NCI-H2227 (cell line): ENCODE measurements at regions not wholly inside any gene's neighbourhood (a gene's known extent, or its start where the extent isn't known, plus 50 kb on each side); places are given as distances from the start of the nearest gene placed in this dataset.

ENCODE experiments used
- DNase-seq: peaks from one replicate; lab custom pipeline; 2025; ENCODE audit not compliant: unreplicated experiment; lab: John Stamatoyannopoulos, UW

DNA sequence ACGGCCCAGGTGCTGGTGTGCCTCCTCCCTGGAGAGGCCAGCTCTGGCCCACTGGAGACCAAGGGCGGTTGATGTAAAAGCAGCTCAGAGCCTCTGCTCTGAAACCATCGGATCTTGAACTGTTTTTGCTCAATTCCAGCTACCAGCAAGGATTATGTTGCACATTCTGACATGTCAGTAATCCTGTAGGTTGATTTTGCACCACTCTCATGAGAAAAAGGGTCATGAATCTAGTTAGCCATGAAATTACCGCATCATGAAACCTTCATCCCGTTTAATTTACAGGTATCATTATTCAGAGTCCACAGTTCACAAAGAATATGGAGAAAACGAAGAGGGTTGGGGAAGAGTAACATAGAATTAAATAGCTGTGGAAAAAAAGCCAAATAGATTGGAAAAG is 120.4 kb upstream of the NSMCE3 start:
- DNase-seq, result no peak

DNA sequence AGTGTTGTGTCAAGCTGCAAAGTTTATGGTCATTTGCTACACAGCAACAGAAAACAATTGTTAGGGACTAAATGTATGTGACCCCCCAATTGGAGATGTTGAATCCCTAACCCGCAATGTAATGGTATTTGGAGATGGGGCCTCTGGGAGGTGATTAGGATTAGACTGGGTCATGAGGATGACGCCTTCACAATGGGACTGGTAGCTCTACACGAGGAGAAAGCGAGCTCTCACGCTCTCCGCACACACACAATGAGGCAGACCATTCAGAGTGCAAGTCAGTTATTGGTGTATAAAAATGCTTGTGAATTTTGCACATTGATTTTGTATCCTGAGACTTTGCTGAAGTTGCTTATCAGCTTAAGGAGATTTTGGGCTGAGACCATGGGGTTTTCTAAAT is 116.9 kb upstream of the NSMCE3 start:
- DNase-seq, result no peak

DNA sequence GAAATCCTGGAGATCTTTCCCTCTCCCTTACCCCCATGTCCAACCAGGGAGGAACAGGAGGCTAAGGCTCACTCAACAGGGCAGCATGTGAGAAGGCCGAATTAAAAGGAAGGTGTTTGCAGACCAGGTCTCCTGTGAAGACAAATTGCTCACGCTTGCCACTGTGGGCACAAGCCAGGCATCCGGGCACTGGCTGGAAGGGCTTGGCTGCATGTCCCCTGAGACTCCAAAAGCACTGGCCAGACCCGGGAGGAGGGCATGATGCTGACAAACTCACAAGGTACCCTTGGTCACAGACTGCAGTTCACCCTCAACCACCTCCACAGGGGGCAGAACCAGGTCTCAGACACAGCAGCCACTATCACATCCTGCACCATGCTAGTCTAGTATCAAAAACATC is 113.7 kb upstream of the NSMCE3 start:
- no peak for DNase-seq

DNA sequence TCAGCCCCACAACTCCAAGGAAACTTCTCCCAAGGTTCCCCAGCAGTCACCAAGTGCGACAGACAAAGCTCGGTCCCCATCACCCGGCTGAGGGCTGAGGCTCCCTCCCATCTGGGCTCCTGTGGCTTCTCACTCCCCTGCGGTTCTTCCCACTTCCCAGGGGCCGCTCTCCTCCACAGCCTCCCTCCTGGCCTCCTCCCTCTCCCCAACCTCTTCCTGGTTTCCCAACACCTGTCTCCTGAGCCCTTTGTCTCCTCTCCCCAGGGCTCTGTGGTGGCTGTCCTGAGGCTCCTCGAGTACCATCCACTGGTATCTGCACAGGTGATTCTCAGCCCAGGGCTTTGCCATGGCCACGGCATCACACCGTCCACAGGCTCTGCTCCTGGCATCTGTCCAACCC is 113.2 kb upstream of the NSMCE3 start:
- DNase-seq, result no peak

DNA sequence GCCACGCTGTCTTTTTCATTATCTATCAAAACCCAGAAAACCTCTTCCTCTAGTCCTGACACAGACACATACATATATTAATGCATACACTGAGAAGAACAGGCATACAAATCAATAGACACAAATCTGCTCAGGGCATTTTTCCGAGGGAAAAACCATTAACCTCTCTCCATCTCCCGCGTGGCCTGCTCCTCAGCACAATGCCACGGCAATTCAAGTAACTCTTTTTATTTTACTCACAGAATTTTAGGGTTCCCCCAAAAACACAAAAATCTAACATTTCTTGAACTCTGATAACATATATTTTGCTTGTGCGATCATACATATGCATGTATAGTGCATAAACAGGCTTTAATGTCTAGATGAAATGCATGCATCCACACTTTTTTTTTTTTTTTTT is 110.8 kb upstream of the NSMCE3 start:
- DNase-seq, result no peak

DNA sequence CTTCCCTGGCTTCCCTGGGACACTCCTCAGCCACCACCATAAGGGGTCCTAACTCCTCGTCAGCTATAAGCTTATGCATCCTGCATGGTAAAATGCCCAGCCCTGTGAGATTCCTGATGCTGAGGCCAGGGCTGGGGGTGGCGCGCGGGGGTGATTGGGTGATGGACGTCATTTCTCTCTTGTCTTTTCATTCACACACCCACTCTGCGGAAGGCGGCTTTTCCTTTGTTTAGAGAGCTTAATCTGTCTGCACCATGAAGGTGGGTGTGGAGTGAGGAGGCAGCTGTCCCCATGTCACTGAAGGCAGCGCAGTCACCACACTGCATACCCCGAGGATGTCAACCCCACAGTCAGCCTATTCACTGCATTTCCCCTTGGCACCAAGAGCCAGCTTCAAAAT is 110.0 kb upstream of the NSMCE3 start:
- no peak for DNase-seq

DNA sequence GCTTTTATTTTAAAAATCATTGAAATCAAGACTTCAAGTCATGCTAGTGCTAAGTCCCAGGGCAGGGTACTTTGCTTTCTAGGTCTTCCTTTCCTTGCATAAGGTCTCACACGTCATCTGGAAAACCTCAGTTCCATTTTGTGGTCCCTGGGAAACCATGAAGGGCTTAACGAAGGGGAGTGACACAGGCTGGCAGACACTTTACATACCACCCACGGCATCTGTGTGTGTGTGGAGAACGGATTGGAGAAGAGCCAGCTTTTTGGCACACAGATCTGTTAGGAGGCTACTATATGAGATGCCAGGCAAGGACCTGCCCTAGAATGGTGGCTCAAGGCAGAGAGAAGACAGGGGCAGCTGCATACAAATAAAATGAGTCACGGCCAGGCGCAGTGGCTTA is 107.5 kb upstream of the NSMCE3 start:
- no peak for DNase-seq

DNA sequence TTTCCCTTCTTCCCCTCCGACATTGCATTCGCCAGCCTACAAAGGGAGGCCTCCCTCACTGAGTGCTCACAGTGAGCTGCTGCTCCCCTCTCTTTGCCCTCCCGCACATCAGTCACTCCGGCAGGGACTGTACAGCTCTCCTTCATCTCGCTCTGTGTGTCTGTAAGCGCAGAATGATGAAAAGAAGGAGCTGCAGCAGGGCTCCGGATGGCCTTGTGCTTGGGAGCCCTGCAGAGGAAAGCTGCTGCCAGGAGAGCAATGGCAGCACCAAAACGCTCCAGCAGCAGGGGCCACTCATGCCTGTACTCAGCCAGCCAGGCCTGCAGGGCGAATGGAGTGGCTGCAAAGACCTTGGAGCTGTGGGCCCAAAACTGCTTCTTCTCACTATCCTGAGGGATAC is 107.0 kb upstream of the NSMCE3 start:
- peak; percentile 41 for DNase-seq

DNA sequence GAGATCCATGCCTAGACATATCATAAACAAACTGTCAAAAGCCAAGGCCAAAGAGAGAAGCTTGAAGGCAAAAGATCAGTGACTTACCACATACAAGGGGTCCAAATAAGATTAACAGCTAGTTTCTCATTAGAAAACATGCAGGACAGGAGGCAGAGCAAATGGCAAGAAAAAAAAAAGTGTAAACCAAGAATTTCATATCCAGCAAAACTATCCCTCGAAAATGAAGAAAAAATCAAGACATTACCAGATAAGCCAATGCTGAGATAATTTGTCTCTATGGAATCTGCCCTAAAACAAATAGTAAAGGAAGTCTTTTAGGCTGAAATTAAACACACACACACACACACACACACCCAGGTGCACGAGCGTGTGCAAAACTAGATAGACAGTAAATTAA is 99.6 kb upstream of the NSMCE3 start:
- DNase-seq, result no peak

DNA sequence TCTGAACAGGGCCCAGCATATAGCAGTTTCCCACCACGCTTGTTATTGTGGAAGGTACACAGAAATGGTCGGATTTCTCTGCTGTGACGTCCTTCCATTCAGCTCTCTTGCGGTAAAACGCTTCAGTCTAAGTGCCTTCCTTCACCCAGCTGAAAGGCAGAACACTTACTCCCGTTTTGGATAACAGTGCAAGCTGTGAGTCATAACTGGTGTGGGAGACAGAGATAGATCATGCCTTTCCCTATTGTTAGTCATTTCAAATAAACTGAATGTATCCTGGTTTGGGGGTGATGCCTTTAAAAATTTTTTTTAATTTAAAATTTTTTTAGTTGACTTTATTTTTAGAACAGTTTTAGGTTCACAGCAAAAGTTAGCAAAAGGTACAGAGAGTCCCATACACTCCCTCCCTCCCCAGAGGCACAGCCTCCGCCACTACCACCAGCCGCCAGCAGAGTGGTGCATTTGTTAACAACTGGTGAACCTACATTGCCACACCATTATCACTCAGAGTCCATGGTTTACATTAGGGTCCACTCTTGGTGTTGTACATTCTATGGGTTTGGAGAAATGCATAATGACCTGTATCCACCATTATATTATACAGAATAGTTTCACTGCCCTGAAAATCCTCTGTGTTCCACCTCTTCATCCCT is 94.9 kb upstream of the NSMCE3 start:
- DNase-seq, result no peak

DNA sequence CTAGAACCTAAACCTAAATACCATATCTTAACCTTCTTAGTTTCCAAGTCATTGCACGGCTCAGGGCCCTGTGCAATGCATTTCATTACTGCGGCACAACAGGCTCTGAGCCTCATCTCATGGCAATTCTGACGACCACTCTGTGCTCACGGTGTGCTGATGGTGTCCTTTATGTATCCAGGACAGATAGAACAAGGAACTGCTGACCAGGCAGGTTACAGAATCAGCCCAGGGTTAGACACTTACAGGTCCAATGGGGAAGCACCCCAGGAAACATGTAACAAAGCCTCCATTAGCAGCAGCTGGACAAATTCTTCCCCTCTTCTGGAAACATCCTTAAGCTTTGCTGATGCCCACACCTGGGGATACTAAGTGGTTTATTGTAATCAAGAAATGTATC is 91.9 kb upstream of the NSMCE3 start:
- DNase-seq, result no peak

DNA sequence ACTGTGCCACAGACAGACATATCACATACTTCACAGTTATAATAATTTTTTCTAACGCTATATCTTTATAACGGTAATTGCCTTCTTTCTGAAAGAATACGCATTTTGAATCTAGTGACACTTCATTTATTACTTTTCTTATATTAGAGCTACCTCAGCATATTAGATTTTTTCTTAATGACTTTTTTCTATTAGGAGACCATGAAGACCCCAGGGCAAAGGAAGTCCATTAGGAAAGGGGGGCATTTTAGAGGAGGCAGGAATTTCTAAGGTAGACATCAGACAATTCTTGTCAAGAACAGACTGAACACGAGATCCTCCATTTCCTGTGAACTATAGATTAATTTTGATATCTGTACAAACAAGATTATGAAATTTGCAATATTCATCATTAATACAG is 90.5 kb upstream of the NSMCE3 start:
- DNase-seq, result no peak

DNA sequence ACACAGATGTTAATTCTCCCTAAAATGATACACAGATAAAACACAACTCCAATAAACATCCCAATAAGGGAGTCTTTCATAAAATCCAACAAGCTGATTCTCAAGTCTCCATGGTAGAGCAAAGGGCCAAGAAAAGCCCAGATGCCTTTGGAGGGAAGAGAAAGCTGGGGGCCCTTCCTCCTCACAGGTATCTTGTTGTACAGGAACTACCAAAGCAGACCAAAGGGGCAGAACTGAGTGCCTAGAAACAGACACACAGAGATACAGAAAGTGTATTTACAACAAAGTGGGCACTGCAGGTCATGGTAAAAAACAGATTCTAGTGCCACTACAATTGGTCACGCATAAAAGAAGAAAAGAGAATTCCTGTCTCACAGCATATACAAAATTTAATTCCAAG is 87.2 kb upstream of the NSMCE3 start:
- no peak for DNase-seq

DNA sequence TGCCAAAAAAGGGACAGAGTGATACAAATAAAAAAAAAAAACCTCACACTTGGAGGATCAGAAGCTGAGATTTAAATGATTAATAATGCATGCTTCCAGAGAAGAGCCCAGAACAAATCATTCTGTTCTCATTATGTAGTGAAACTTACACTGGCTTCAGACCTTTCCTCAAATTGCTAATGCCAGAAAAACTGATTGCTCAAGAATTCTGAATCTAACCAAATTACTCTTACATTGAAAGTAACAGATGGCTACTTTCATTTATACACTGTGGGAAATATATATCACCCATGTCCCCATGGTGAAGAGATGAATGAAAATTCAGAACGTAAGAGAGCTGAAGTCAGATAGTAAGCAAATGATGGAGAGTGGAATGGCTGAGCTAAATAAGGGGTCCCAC is 85.9 kb upstream of the NSMCE3 start:
- DNase-seq, result no peak

DNA sequence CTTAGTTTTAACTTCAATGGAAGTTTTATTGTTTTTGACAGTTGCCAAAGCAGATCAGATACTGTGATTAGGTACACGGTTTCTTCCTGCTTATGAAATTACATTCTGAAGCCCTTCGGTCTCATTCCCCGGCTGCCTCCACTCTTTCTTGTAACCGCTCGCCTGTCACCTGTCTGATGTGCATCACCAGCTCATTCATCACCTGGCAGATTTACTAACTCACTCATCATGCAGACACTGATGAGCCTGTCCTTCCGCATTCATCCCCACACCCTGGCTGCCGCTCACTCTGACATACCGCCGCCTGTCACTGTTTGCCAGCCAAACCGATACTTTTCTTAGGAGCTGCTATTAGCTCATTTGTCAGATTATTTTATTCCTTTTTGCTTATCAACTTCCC is 82.8 kb upstream of the NSMCE3 start:
- DNase-seq, result no peak

DNA sequence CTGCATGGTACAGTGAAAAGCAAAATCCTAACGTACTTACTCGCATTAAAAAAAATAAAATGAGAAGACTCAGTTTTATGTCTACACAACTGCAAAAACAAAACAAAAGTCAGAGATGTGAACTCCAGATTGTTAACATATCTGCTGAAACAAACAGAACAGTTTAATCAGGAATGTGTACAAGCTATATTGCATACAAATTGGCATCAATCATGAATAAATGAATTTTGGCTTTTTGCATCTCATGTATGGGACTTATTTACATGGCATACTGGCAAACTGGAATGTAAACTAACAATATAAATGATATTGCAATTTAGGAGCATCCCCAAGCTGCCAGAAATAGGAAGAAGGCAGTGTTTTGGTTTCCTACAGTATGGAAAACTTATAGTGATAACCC is 79.6 kb upstream of the NSMCE3 start:
- no peak for DNase-seq

DNA sequence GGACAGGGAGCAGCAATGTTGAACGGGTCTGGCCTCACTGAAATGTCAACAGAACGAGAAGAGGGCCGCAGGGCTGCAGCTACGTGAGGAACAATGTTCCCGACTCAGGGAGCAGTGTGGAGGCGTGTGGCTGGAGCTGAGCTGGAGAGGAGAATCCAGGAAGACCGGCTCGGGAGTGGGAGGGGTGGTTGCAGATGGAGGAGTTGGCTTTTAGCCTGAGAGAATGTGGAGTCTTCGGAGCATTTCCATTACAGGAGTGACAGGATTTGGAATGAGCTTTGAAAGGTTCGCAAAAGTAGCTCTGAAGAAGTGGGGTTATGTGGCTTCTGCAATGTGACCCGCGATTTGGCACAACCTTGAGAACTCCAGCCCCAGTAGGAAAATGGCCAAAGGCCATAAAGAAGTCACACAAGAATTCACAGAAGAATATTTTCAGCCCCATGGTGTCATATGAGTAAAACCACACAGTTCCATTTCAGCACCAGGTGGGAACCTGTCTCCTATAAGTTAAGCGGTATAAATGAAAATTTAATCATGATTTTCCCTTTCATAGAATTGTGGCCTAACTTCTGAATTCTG is 78.8 kb upstream of the NSMCE3 start:
- DNase-seq, result no peak

DNA sequence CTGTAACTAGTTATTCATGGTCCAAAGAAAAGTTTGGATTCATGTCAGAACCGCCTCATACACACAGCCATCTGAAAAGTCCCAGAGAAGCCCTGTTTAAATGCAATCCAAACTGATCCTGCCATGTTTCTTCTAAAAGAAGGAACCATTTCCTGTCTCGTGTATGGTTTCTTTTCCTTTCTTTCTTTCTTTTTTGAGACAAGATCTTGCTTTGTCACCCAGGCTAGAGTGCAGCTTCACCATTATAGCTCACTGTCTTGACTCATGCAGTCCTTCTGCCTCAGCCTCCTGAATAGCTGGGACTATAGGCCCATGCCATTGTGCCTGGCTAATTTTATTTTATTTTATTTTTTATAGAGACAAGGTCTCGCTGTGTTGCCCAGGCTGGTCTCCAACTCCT is 77.4 kb upstream of the NSMCE3 start:
- no peak for DNase-seq

DNA sequence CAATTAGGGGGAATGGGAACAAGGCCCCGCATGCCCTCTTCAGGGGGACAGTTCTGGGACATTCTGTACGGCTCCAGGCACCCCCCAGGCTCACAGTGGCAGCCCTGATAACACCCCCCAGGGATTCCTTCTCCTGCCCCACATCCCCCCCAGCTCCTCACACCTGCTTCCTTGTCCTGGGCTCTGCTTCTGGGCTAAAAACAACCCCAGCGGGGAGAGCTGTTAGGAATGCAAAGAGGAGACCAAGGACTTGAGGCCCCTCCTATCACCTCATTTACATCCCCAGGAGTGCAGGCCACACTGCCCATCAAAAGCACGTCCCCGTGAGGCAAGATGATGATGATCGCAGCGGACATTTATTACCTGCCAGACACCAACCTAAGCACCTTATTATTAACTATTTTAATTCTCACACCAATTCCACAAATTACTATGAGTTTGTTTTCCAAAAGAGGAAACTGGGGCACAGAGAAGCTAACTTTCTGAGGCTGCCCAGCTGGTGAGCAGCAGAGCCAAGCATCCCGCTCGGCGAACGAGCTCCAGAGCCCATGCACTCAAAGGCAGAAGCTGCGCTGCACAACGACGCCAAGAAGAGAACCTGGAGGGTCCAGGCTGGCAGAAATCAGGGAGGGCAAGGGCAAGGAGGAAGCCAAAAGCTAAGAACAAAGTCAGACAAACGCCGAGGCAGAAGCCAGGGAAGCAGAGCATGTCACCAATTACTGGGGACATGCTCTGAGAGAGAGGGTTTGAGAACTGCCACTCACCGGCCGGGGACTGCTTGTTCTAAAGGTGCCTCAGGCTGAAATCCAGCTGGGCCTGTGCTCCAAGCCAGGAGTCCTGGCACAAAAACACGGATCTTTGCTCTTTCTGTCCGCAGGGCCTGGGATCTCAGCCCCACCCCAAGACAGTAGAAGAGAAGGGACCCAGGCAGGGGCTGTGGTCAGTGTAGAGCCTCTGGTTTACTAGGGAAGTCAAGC is 76.2 kb upstream of the NSMCE3 start:
- DNase-seq, result no peak

DNA sequence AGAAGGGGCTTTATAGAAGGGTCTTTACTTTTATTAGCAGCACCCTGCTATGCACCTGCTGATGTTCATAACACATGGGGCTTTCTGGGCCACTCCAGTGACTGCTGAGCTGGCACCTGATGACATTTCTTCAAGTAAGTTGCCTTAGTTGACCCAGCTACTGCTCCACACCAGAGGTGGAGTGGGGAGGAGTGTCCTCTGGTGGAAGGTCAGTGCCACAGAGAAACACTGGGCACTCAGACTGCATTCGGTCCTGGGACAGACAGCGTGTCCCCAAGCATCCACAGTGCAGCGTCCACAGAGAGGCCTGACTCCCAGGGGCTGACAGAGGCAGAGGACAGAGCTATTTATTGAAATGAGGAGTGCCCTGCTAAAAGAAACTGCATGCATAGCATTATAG is 74.9 kb upstream of the NSMCE3 start:
- no peak for DNase-seq

DNA sequence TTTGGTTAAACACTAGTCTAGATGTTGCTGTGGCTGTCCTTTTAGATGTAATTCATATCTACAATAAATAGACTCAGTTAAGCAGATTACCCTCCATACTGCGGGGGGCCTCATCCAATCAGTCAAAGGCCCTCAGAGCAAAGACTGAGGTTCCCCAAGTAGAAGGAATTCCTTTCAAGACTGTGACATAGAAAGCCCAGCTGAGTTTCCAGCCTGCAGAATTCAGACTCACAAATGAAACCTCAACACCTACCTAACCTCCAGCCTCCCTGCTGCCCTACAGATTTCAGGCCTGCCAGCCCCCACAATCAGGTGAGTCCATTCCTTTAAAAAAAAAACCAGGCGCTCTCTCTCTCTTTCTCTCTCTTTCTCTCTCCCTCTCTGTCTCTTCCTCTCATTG is 73.6 kb upstream of the NSMCE3 start:
- no peak for DNase-seq

DNA sequence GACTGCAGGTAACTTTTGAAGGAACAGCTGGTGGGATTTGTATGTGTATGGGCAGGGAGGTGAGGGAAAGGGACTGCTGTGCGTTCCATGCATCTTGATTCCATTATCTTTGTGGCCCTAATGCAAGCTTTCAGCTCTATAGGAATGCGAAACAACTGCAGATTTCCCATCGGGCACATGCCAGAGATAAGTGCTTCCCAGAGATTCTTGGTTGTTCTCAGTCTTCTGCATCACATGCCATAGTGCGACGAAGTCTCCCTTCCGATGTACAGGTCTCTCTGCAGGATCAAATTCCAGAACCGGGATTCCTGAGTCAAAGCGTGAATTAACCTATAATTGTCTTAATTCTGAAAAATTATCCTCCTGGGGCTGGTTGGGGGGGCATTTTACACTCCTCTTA is 72.6 kb upstream of the NSMCE3 start:
- no peak for DNase-seq
